Stimulated activated naive CD8-positive, alpha-beta T cell treated with anti-CD3 and anti-CD28 coated beads, Interleukin-15, Interleukin-2, amounts not matched to agents 100 ng/mL and 50 ng/mL, for 24 hours (primary cell): ENCODE measurements at regions not wholly inside any gene's neighbourhood (a gene's known extent, or its start where the extent isn't known, plus 50 kb on each side); places are given as distances from the start of the nearest gene placed in this dataset.
"Not testable (repeated sequence)": the region's sequence is repeated elsewhere in the genome, so short reads cannot be mapped to it uniquely, and the experiment has no call there.

Source experiments
- H3K27ac Mint-ChIP-seq: one replicate; pipeline ENCODE4 v1.8.0; 2021; ENCODE audit warnings: mild to moderate bottlenecking, mixed read lengths
- H3K27me3 Mint-ChIP-seq: one replicate; pipeline ENCODE4 v1.8.0; 2021; ENCODE audit warnings: mixed read lengths
- H3K36me3 Mint-ChIP-seq: one replicate; pipeline ENCODE4 v1.8.0; 2021; ENCODE audit warnings: low read depth, mixed read lengths
- H3K4me1 Mint-ChIP-seq: one replicate; pipeline ENCODE4 v1.8.0; 2021; ENCODE audit warnings: low read depth, mixed read lengths
- H3K4me3 Mint-ChIP-seq: one replicate; pipeline ENCODE4 v1.8.0; 2021; ENCODE audit warnings: mild to moderate bottlenecking, mixed read lengths
- H3K9me3 Mint-ChIP-seq: one replicate; pipeline ENCODE4 v1.8.0; 2021; ENCODE audit warnings: mixed read lengths

DNA sequence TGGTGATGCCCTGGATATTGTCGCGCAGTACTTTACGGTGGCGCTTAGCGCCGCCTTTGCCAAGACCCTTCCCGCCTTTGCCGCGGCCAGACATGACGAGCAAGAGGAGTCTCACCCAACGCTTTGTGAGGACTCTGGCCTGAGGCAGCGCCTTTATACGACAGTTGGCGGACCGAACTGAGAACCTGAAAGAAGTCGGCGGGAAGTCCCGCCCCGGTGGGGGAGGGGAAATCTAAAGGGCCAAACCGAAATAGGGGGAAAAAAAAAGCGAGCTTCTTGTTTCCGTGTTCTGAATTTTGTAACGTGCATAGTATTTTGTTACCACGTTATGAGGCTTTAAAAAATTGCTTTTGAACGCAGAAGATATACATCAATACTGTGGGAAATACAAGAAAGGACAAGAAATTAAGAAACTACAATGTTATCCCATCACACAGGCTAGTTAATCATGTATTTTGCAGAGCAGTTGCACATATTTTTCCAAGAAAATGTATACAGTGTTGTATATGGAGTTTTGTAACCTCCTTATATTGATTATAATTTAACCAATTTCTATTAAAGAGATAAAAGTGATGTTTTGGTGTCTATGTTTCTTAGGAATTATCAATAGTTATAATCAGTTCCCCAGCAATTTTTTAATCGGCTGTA is 80.6 kb downstream of the OR2B2 start:
- peak overlapping the region; percentile 91 for H3K4me3 Mint-ChIP-seq

DNA sequence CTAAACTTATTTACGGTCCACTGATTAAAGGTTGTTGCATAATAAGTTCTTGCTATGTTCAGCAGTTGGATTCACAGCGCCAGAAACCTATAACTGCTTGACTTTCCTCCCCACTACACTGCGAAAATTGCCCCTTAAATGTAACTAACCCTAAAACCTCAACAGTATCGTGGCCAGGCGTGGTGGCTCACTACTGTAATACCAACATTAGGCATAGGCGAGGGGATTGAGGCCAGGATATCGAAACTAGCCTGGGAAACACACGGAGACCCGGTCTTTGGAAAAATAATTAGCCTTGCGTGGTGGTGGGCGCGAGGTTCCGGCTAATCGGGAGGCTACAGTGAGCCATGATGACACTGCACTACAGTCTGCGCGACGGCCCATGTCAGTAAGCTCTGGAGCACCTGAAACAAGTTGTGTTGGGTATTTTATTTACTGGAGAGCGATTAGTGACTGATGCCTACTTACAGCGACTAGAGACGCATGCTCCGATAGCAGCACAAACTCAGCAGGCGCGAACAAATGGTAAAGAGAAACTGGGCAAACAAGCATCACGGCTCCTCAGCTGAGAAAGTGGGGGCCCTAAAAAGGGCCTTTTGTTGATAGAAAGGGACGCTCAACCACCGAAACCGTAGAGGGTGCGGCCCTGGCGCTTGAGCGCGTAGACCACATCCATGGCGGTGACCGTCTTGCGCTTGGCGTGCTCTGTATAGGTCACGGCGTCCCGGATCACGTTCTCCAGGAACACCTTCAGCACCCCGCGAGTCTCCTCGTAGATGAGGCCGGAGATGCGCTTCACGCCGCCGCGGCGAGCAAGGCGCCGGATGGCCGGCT is 81.4 kb downstream of the OR2B2 start:
- Mint-ChIP-seq H3K4me3 (peak overlapping the region; percentile 91), H3K4me1 (peaks cover 51% of the 10 kb centered on the region), H3K27ac (peak overlapping the region; percentile 98)
- H3K36me3 Mint-ChIP-seq, H3K9me3 Mint-ChIP-seq, H3K27me3 Mint-ChIP-seq: not testable (repeated sequence)

More for the DNA sequence above, 80.6 kb downstream of the OR2B2 start:
- H3K9me3 Mint-ChIP-seq, H3K27me3 Mint-ChIP-seq, H3K36me3 Mint-ChIP-seq: not testable (repeated sequence)
- Mint-ChIP-seq H3K27ac (peak overlapping the region; percentile 95), H3K4me1 (peaks cover 53% of the 10 kb centered on the region)

- Mint-ChIP-seq H3K9me3 (no peaks in the 10 kb centered on the region), H3K27ac (peak overlapping the region; percentile 98), H3K4me3 (peak overlapping the region; percentile 91), H3K36me3 (peaks cover 3% of the 10 kb centered on the region), H3K27me3 (no peaks in the 10 kb centered on the region), H3K4me1 (peaks cover 54% of the 10 kb centered on the region)
Measured at GRCh38 chr6:27830212-27830599, 82.0 kb downstream of the OR2B2 start.

DNA sequence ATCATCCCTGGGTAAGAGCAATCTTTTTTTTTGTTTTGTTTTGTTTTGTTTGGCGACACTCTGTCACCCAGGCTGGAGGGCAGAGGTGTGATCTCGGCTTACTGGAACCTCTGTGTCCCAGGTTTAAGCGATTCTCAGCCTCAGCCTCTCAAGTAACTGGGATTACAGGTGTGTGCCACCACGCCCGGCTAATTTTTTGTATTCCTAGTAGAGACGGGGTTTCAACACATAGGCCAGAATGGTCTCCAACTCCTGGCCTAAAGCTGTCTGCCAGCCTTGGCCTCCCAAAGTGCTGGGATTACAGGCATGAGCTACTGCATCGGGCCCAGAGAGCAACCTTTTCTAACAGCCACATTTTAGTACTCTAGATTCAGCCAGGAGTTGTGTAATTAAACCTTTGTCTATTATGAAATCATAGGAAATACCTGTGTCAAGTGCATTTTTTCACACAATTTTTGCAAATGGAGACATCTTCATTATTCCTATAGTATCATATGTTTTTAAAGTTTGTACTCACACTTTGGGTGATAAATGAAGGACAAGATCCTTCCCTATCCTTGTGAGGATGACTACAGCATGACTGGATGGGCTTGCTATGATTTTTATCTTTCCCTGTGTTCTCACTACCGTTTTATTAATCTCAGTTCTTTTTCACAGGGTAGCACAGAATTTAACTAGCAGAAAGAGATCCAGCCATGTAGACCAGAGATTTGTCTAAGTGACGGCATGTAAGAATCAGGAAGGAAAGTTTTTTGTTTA is 82.6 kb downstream of the OR2B2 start:
- no peaks in the 10 kb centered on the region for H3K27me3 Mint-ChIP-seq
- H3K9me3 Mint-ChIP-seq: no peaks in the 10 kb centered on the region
- H3K27ac Mint-ChIP-seq: peak overlapping the region; percentile 98
- H3K36me3 Mint-ChIP-seq: peaks cover 3% of the 10 kb centered on the region
- H3K4me3 Mint-ChIP-seq: peak overlapping the region; percentile 91
- peaks cover 54% of the 10 kb centered on the region for H3K4me1 Mint-ChIP-seq

GRCh38 chr6:27827477-27827876 is 84.7 kb downstream of the OR2B2 start:
- not testable (repeated sequence) for H3K27me3 Mint-ChIP-seq, H3K27ac Mint-ChIP-seq, H3K4me3 Mint-ChIP-seq, H3K9me3 Mint-ChIP-seq, H3K36me3 Mint-ChIP-seq
- peaks cover 56% of the 10 kb centered on the region for H3K4me1 Mint-ChIP-seq

DNA sequence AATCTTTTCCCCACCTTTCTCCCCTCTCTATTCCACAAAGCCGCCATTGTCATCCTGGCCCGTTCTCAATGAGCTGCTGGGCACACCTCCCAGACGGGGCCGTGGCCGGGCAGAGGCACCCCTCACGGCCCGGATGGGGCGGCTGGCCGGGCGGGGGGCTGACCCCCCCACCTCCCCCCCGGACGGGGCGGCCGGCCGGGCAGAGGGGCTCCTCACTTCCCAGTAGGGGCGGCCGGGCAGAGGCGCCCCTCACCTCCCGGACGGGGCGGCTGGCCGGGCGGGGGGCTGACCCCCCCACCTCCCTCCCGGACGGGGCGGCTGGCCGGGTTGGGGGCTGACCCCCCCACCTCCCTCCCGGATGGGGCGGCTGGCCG is 85.6 kb downstream of the OR2B2 start:
- H3K4me3 Mint-ChIP-seq, H3K27me3 Mint-ChIP-seq, H3K36me3 Mint-ChIP-seq, H3K27ac Mint-ChIP-seq, H3K9me3 Mint-ChIP-seq: not testable (repeated sequence)
- peaks cover 54% of the 10 kb centered on the region for H3K4me1 Mint-ChIP-seq

- H3K36me3 Mint-ChIP-seq, H3K27me3 Mint-ChIP-seq, H3K9me3 Mint-ChIP-seq: not testable (repeated sequence)
- peaks cover 50% of the 10 kb centered on the region for H3K4me1 Mint-ChIP-seq
- H3K27ac Mint-ChIP-seq: peak overlapping the region; percentile 74
- H3K4me3 Mint-ChIP-seq: peak overlapping the region; percentile 41
Measured at GRCh38 chr6:27825848-27826611, 86.2 kb downstream of the OR2B2 start.

DNA sequence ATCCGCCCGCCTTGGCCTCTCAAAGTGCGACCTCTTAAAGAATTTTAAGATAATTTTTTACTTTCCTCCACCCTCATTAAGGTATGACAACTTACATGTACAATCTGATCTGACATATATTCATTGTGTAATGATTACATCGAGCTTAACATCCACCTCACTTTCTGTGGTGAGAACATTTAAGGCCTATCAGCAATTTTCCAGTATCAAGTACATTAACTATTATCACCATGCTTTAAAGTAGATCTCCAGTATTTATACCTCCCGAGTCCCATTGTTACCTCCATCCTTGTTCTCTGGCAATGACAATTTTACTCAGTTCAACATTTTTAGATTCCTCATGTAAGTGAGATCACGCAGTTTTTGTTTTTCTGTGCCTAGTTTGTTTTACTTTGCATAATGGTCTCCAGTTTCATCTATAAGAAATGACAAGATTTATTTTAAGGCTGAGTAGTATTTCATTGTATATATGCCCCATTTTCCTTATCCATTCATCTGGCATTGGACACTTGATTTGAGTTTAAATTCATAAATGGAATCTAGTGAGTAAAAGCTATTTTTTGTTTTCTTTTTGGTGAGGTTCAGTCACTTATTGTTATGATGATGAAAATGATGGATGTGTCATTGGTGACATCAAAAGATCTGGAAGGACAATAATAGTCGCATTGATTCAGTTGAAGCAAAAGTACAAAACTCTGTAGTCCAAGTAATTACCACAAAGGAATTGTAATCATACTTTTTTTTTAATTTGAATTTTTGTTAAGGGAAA is 87.0 kb downstream of the OR2B2 start:
- Mint-ChIP-seq H3K9me3 (no peaks in the 10 kb centered on the region), H3K27ac (peak overlapping the region; percentile 98), H3K4me3 (peak overlapping the region; percentile 90), H3K4me1 (peaks cover 44% of the 10 kb centered on the region), H3K27me3 (no peaks in the 10 kb centered on the region), H3K36me3 (no peaks in the 10 kb centered on the region)

- H3K27me3 Mint-ChIP-seq, H3K36me3 Mint-ChIP-seq, H3K9me3 Mint-ChIP-seq: not testable (repeated sequence)
- peak overlapping the region; percentile 98 for H3K27ac Mint-ChIP-seq
- peak overlapping the region; percentile 90 for H3K4me3 Mint-ChIP-seq
- peaks cover 44% of the 10 kb centered on the region for H3K4me1 Mint-ChIP-seq
Measured at GRCh38 chr6:27824211-27825024, 87.8 kb downstream of the OR2B2 start.

DNA sequence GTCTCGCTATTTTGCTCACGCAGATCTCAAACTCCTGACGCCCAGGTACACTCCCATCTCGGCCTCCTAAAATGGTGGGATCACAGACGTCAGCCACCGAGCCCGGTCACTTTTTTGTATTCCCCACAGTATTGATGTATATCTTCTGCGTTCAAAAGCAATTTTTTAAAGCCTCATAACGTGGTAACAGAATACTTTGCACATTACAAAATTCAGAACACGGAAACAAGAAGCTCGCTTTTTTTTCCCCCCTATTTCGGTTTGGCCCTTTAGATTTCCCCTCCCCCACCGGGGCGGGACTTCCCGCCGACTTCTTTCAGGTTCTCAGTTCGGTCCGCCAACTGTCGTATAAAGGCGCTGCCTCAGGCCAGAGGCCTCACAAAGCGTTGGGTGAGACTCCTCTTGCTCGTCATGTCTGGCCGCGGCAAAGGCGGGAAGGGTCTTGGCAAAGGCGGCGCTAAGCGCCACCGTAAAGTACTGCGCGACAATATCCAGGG is 88.4 kb downstream of the OR2B2 start:
- H3K4me3 Mint-ChIP-seq: peak overlapping the region; percentile 90
- peak overlapping the region; percentile 98 for H3K27ac Mint-ChIP-seq

DNA sequence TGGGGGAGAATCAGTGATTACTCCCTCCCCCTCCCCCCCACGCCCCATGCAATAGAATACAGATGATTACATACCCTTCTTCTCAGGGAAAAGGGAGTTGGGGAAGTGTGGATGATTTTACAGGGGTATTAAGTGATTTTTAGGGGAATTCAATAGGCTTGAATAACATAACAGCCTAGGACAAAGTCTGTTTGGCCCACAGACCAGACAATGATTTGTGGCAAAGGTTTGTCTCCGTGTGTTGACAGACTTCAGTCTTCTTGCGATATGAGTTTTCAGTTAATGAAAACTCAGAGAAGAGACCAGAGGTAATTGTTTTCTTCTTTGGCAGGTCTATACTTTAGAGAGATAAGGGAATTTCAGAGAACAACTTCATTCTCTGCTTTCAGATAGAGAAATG is 95.3 kb downstream of the OR2B2 start:
- Mint-ChIP-seq H3K36me3 (peaks cover 5% of the 10 kb centered on the region), H3K4me1 (peaks cover 46% of the 10 kb centered on the region), H3K4me3 (no peak overlapping the region), H3K27me3 (no peaks in the 10 kb centered on the region), H3K27ac (peak overlapping the region; percentile 26), H3K9me3 (no peaks in the 10 kb centered on the region)

More for the DNA sequence above, 88.4 kb downstream of the OR2B2 start:
- not testable (repeated sequence) for H3K36me3 Mint-ChIP-seq, H3K9me3 Mint-ChIP-seq, H3K27me3 Mint-ChIP-seq
- H3K4me1 Mint-ChIP-seq: peaks cover 41% of the 10 kb centered on the region

- H3K4me3 Mint-ChIP-seq: peak overlapping the region; percentile 82
- no peaks in the 10 kb centered on the region for H3K27me3 Mint-ChIP-seq
- peak overlapping the region; percentile 97 for H3K27ac Mint-ChIP-seq
- H3K9me3 Mint-ChIP-seq: no peaks in the 10 kb centered on the region
- H3K36me3 Mint-ChIP-seq: peaks cover 5% of the 10 kb centered on the region
- peaks cover 60% of the 10 kb centered on the region for H3K4me1 Mint-ChIP-seq
Measured at GRCh38 chr6:27814665-27815424, 97.4 kb downstream of the OR2B2 start.

GRCh38 chr6:27814415-27814664 is 97.9 kb downstream of the OR2B2 start:
- H3K36me3 Mint-ChIP-seq, H3K9me3 Mint-ChIP-seq, H3K27me3 Mint-ChIP-seq: not testable (repeated sequence)
- peaks cover 58% of the 10 kb centered on the region for H3K4me1 Mint-ChIP-seq
- peak overlapping the region; percentile 97 for H3K27ac Mint-ChIP-seq
- peak overlapping the region; percentile 82 for H3K4me3 Mint-ChIP-seq
